ENCODE measurements at regions not wholly inside any gene's neighbourhood (a gene's known extent, or its start where the extent isn't known, plus 50 kb on each side); places are given as distances from the start of the nearest gene placed in this dataset.
A peak's percentile ranks its signal among the peaks of the same experiment; 100 is the strongest.
"Not testable (repeated sequence)": the region's sequence is repeated elsewhere in the genome, so short reads cannot be mapped to it uniquely, and the experiment has no call there.

- intact Hi-C loops (cut with micrococcal nuclease), result no loop called here
- DNase-seq, result no peak
- no peaks in the 10 kb centered on the region for H3K36me3 Mint-ChIP-seq
- no peaks in the 10 kb centered on the region for H3K4me1 Mint-ChIP-seq (ENCODE audit: low read depth)
- H3K4me3 Mint-ChIP-seq, result no peak overlapping the region
- H3K27ac Mint-ChIP-seq, result no peak overlapping the region
- no peaks in the 10 kb centered on the region for H3K27me3 Mint-ChIP-seq
- ChIA-PET CTCF (no interaction called here), POLR2A (no interaction called here)
- H3K9me3 Mint-ChIP-seq, result peaks cover 2% of the 10 kb centered on the region
These were observed 392.6 kb downstream of the MRPL39 start for GRCh38 chr21:25214676-25215075.

- Mint-ChIP-seq H3K36me3 (no peaks in the 10 kb centered on the region), H3K27me3 (no peaks in the 10 kb centered on the region), H3K27ac (no peak overlapping the region), H3K4me1 (ENCODE audit: low read depth) (no peaks in the 10 kb centered on the region), H3K4me3 (no peak overlapping the region), H3K9me3 (no peaks in the 10 kb centered on the region)
- no peak for DNase-seq
- ChIA-PET POLR2A (no interaction called here), CTCF (no interaction called here)
- intact Hi-C loops (cut with micrococcal nuclease), result no loop called here
These were observed 407.3 kb downstream of the MRPL39 start for GRCh38 chr21:25199944-25200343.

- Mint-ChIP-seq H3K4me1 (ENCODE audit: low read depth) (no peaks in the 10 kb centered on the region), H3K27me3 (no peaks in the 10 kb centered on the region), H3K4me3 (no peak overlapping the region), H3K36me3 (no peaks in the 10 kb centered on the region), H3K27ac (no peak overlapping the region), H3K9me3 (no peaks in the 10 kb centered on the region)
- intact Hi-C loops (cut with micrococcal nuclease), result no loop called here
- no peak for DNase-seq
- ChIA-PET POLR2A (no interaction called here), CTCF (no interaction called here)
These were observed 416.1 kb downstream of the MRPL39 start for GRCh38 chr21:25191141-25191540.

GRCh38 chr21:25189497-25189896 lies 417.8 kb downstream of the MRPL39 start:
- H3K4me1 Mint-ChIP-seq (ENCODE audit: low read depth), result no peaks in the 10 kb centered on the region
- no peaks in the 10 kb centered on the region for H3K36me3 Mint-ChIP-seq
- no peak for DNase-seq
- H3K9me3 Mint-ChIP-seq, result no peaks in the 10 kb centered on the region
- H3K27ac Mint-ChIP-seq, result no peak overlapping the region
- intact Hi-C loops (cut with micrococcal nuclease), result no loop called here
- H3K27me3 Mint-ChIP-seq, result no peaks in the 10 kb centered on the region
- H3K4me3 Mint-ChIP-seq, result no peak overlapping the region
- ChIA-PET CTCF (no interaction called here), POLR2A (no interaction called here)

- no peak overlapping the region for H3K27ac Mint-ChIP-seq
- H3K36me3 Mint-ChIP-seq, result no peaks in the 10 kb centered on the region
- no peak overlapping the region for H3K4me3 Mint-ChIP-seq
- H3K27me3 Mint-ChIP-seq, result no peaks in the 10 kb centered on the region
- DNase-seq, result peak; percentile 12
- ChIA-PET POLR2A (no interaction called here), CTCF (no interaction called here)
- no peaks in the 10 kb centered on the region for H3K9me3 Mint-ChIP-seq
- intact Hi-C loops (cut with micrococcal nuclease), result loop anchor here (1.0 kb wide), 2 partner anchors 12 to 385 kb away; no protein-coding TSS in a partner anchor
- H3K4me1 Mint-ChIP-seq (ENCODE audit: low read depth), result no peaks in the 10 kb centered on the region
These were observed 418.6 kb downstream of the MRPL39 start for GRCh38 chr21:25188677-25189079.

GRCh38 chr21:25186273-25186672 lies 421.0 kb downstream of the MRPL39 start:
- intact Hi-C loops (cut with micrococcal nuclease), result no loop called here
- no peaks in the 10 kb centered on the region for H3K27me3 Mint-ChIP-seq
- POLR2A ChIA-PET, result no interaction called here
- H3K4me3 Mint-ChIP-seq, result no peak overlapping the region
- DNase-seq, result no peak
- H3K27ac Mint-ChIP-seq, result no peak overlapping the region
- no peaks in the 10 kb centered on the region for H3K4me1 Mint-ChIP-seq (ENCODE audit: low read depth)
- no peaks in the 10 kb centered on the region for H3K9me3 Mint-ChIP-seq
- CTCF ChIA-PET, result no interaction called here
- no peaks in the 10 kb centered on the region for H3K36me3 Mint-ChIP-seq

GRCh38 chr21:25183577-25183976 lies 423.7 kb downstream of the MRPL39 start:
- Mint-ChIP-seq H3K27ac (no peak overlapping the region), H3K9me3 (no peaks in the 10 kb centered on the region), H3K27me3 (no peaks in the 10 kb centered on the region), H3K36me3 (no peaks in the 10 kb centered on the region), H3K4me1 (ENCODE audit: low read depth) (no peaks in the 10 kb centered on the region), H3K4me3 (no peak overlapping the region)
- POLR2A ChIA-PET, result no interaction called here
- CTCF ChIA-PET, result no interaction called here
- intact Hi-C loops (cut with micrococcal nuclease), result no loop called here
- no peak for DNase-seq

- H3K4me1 Mint-ChIP-seq (ENCODE audit: low read depth); POLR2A ChIA-PET; H3K4me3 Mint-ChIP-seq; DNase-seq; H3K27ac Mint-ChIP-seq; CTCF ChIA-PET; intact Hi-C loops (cut with micrococcal nuclease); H3K27me3 Mint-ChIP-seq; H3K9me3 Mint-ChIP-seq; H3K36me3 Mint-ChIP-seq: not testable (repeated sequence)
These were observed 425.6 kb downstream of the MRPL39 start for GRCh38 chr21:25181690-25182089.

GRCh38 chr21:25179116-25179515 lies 428.2 kb downstream of the MRPL39 start:
- Mint-ChIP-seq H3K36me3 (no peaks in the 10 kb centered on the region), H3K27me3 (no peaks in the 10 kb centered on the region), H3K4me1 (ENCODE audit: low read depth) (peaks cover 3% of the 10 kb centered on the region), H3K9me3 (no peaks in the 10 kb centered on the region), H3K27ac (no peak overlapping the region), H3K4me3 (no peak overlapping the region)
- intact Hi-C loops (cut with micrococcal nuclease), result no loop called here
- DNase-seq, result no peak
- POLR2A ChIA-PET, result no interaction called here
- CTCF ChIA-PET, result no interaction called here

GRCh38 chr21:25176637-25177412 lies 430.5 kb downstream of the MRPL39 start:
- intact Hi-C loops (cut with micrococcal nuclease), result loop anchor here (1.0 kb wide), 1 partner anchor 11 kb away; no protein-coding TSS in a partner anchor
- H3K27ac Mint-ChIP-seq, result no peak overlapping the region
- no peak for DNase-seq
- no peak overlapping the region for H3K4me3 Mint-ChIP-seq
- ChIA-PET CTCF (no interaction called here), POLR2A (no interaction called here)
- H3K36me3 Mint-ChIP-seq, result no peaks in the 10 kb centered on the region
- no peaks in the 10 kb centered on the region for H3K9me3 Mint-ChIP-seq
- H3K27me3 Mint-ChIP-seq, result no peaks in the 10 kb centered on the region
- peaks cover 3% of the 10 kb centered on the region for H3K4me1 Mint-ChIP-seq (ENCODE audit: low read depth)

GRCh38 chr21:25175938-25176337 lies 431.3 kb downstream of the MRPL39 start:
- H3K4me1 Mint-ChIP-seq (ENCODE audit: low read depth), result peaks cover 3% of the 10 kb centered on the region
- ChIA-PET CTCF (interaction anchor here (0.7 kb wide), 1 partner anchor 98 kb away, joined by 3 read pairs; no protein-coding TSS in a partner anchor), POLR2A (no interaction called here)
- no peaks in the 10 kb centered on the region for H3K36me3 Mint-ChIP-seq
- no peak overlapping the region for H3K4me3 Mint-ChIP-seq
- H3K27me3 Mint-ChIP-seq, result no peaks in the 10 kb centered on the region
- intact Hi-C loops (cut with micrococcal nuclease), result loop anchor here (1.0 kb wide), 1 partner anchor 12 kb away; no protein-coding TSS in a partner anchor
- no peaks in the 10 kb centered on the region for H3K9me3 Mint-ChIP-seq
- no peak overlapping the region for H3K27ac Mint-ChIP-seq
- no peak for DNase-seq

GRCh38 chr21:25171438-25171837 lies 435.8 kb downstream of the MRPL39 start:
- DNase-seq, result no peak
- Mint-ChIP-seq H3K27me3 (no peaks in the 10 kb centered on the region), H3K9me3 (peaks cover 18% of the 10 kb centered on the region), H3K4me3 (no peak overlapping the region), H3K4me1 (ENCODE audit: low read depth) (no peaks in the 10 kb centered on the region), H3K27ac (no peak overlapping the region), H3K36me3 (no peaks in the 10 kb centered on the region)
- ChIA-PET POLR2A (no interaction called here), CTCF (no interaction called here)
- intact Hi-C loops (cut with micrococcal nuclease), result no loop called here

- Mint-ChIP-seq H3K4me1 (ENCODE audit: low read depth) (no peaks in the 10 kb centered on the region), H3K36me3 (no peaks in the 10 kb centered on the region), H3K9me3 (peaks cover 23% of the 10 kb centered on the region), H3K4me3 (no peak overlapping the region), H3K27me3 (no peaks in the 10 kb centered on the region), H3K27ac (no peak overlapping the region)
- DNase-seq, result no peak
- POLR2A ChIA-PET, result no interaction called here
- intact Hi-C loops (cut with micrococcal nuclease), result no loop called here
- CTCF ChIA-PET, result no interaction called here
These were observed 436.6 kb downstream of the MRPL39 start for GRCh38 chr21:25170681-25171080.

Data from activated CD4-positive, alpha-beta memory T cell treated with anti-CD3 and anti-CD28 coated beads for 36 hours (primary cell).